Activated B cell treated with CpG ODN at 0.5 μM for 24 hours (primary cell): ENCODE measurements at regions not wholly inside any gene's neighbourhood (a gene's known extent, or its start where the extent isn't known, plus 50 kb on each side); places are given as distances from the start of the nearest gene placed in this dataset.
"Not testable (repeated sequence)": the region's sequence is repeated elsewhere in the genome, so short reads cannot be mapped to it uniquely, and the experiment has no call there.

Experiments
- ATAC-seq: fragments of 200-7000 bp; cut with Tn5 transposase; one replicate; pipeline ENCODE4 v1.10.0; 2021; ENCODE audit warnings: low read depth, mild to moderate bottlenecking, moderate library complexity
- CTCF ChIA-PET: fragments of 350-600 bp; sonication (Branson Sonifier 250); formaldehyde crosslinking; loops from one replicate; lab custom pipeline; 2021; ENCODE audit warnings: antibody characterized with exemption; lab: Charles Lee
- POLR2A ChIA-PET: fragments of 350-600 bp; sonication (Branson Sonifier 250); formaldehyde crosslinking; loops from one replicate; lab custom pipeline; 2021; ENCODE audit warnings: antibody characterized with exemption; lab: Charles Lee
- DNase-seq: peaks from one replicate; pipeline ENCODE4 v3.0.0; 2022
- H3K27ac Mint-ChIP-seq: one replicate; pipeline ENCODE4 v1.8.0; 2020; ENCODE audit warnings: mixed read lengths
- H3K27me3 Mint-ChIP-seq: one replicate; pipeline ENCODE4 v1.8.0; 2021; ENCODE audit warnings: mixed read lengths
- H3K36me3 Mint-ChIP-seq: one replicate; pipeline ENCODE4 v1.8.0; 2021; ENCODE audit warnings: low read depth, mixed read lengths
- H3K4me1 Mint-ChIP-seq: one replicate; pipeline ENCODE4 v1.8.0; 2021; ENCODE audit warnings: mixed read lengths
- H3K4me3 Mint-ChIP-seq: one replicate; pipeline ENCODE4 v1.8.0; 2020; ENCODE audit warnings: mild to moderate bottlenecking, mixed read lengths
- H3K9me3 Mint-ChIP-seq: one replicate; pipeline ENCODE4 v1.8.0; 2020; ENCODE audit warnings: mixed read lengths
- intact Hi-C: fragments of 100-400 bp; cut with micrococcal nuclease; formaldehyde crosslinking; loops from one replicate; pipeline ENCODE4 v1.15.1; 2024
- TF ChIP-seq, protein P1 (sequence below): fragments of 200-600 bp; IDR thresholded peaks from one replicate; pipeline ENCODE4 v1.8.0; 2022; ENCODE audit warnings: antibody characterized with exemption, mild to moderate bottlenecking

DNA sequence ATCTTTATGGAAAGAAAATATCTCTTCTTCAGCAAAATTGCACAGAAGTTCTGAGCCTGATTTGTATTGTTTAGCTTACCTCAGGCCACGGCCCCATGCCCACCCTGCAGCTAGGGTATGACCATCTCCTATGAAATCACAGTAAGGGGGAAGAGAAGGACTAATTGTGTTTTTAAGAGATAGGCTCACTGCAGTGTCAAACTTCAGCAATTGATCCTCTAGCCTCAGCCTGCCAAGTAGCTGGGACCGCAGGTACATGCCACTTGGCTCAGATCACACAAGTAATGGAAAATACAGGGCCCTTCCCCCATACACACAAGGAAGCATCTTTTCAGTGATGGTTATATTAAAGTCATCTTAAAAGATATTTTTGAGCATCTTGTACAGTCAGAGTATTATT, 60.0 kb downstream of the DMAC1 start:
- ChIA-PET POLR2A (no interaction called here), CTCF (no interaction called here)
- peaks cover 8% of the 10 kb centered on the region for H3K27me3 Mint-ChIP-seq
- TF ChIP-seq, protein P1, sequence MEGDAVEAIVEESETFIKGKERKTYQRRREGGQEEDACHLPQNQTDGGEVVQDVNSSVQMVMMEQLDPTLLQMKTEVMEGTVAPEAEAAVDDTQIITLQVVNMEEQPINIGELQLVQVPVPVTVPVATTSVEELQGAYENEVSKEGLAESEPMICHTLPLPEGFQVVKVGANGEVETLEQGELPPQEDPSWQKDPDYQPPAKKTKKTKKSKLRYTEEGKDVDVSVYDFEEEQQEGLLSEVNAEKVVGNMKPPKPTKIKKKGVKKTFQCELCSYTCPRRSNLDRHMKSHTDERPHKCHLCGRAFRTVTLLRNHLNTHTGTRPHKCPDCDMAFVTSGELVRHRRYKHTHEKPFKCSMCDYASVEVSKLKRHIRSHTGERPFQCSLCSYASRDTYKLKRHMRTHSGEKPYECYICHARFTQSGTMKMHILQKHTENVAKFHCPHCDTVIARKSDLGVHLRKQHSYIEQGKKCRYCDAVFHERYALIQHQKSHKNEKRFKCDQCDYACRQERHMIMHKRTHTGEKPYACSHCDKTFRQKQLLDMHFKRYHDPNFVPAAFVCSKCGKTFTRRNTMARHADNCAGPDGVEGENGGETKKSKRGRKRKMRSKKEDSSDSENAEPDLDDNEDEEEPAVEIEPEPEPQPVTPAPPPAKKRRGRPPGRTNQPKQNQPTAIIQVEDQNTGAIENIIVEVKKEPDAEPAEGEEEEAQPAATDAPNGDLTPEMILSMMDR: no peak
- intact Hi-C loops: no loop called here
- ATAC-seq (no peak), DNase-seq (no peak)
- no peak overlapping the region for H3K27ac Mint-ChIP-seq
- no peak overlapping the region for H3K4me3 Mint-ChIP-seq
- no peaks in the 10 kb centered on the region for H3K4me1 Mint-ChIP-seq
- no peaks in the 10 kb centered on the region for H3K36me3 Mint-ChIP-seq
- H3K9me3 Mint-ChIP-seq: no peaks in the 10 kb centered on the region

DNA sequence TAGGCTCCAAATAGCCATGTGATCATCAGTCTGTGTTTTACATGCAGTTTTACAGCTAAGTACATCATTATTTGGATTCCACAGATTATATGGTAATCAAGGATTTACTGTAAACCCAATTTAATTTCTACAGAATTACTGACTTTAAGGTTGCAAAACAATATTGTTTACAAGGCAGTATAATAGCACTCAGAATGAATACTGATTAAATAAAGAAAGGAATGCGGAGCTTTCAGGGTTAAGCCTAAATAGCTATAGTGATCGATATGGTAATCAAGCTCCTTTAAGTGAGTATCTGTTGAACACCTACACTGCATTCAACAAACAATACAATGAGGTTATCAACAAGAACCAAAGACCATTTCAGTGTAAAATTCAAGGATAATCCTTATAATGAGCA, 64.3 kb downstream of the DMAC1 start:
- ChIA-PET POLR2A (no interaction called here), CTCF (no interaction called here)
- no peaks in the 10 kb centered on the region for H3K9me3 Mint-ChIP-seq
- intact Hi-C loops: no loop called here
- no peak overlapping the region for H3K4me3 Mint-ChIP-seq
- no peak overlapping the region for H3K27ac Mint-ChIP-seq
- DNase-seq: no peak
- TF ChIP-seq, protein P1: no peak
- H3K27me3 Mint-ChIP-seq: peaks cover 2% of the 10 kb centered on the region
- H3K4me1 Mint-ChIP-seq: no peaks in the 10 kb centered on the region
- ATAC-seq: no peak
- no peaks in the 10 kb centered on the region for H3K36me3 Mint-ChIP-seq

DNA sequence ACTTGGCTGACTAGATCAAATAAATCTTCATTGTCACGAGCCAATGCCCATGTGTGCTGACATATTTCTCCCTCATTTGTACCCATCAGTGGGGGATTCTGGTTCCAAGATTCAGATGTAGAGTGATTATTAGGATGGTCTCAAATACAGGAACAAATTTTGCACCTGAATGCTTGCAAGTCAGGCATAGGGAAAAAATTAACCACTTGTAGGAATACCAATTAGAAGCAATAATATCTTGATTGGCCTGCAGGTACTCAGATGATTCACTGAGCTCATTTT, 69.5 kb downstream of the DMAC1 start:
- no peak overlapping the region for H3K27ac Mint-ChIP-seq
- CTCF ChIA-PET: no interaction called here
- H3K36me3 Mint-ChIP-seq: no peaks in the 10 kb centered on the region
- DNase-seq (no peak), ATAC-seq (no peak)
- no peaks in the 10 kb centered on the region for H3K9me3 Mint-ChIP-seq
- H3K4me1 Mint-ChIP-seq: no peaks in the 10 kb centered on the region
- H3K4me3 Mint-ChIP-seq: no peak overlapping the region
- peaks cover 5% of the 10 kb centered on the region for H3K27me3 Mint-ChIP-seq
- TF ChIP-seq, protein P1: no peak
- intact Hi-C loops: no loop called here
- POLR2A ChIA-PET: no interaction called here

DNA sequence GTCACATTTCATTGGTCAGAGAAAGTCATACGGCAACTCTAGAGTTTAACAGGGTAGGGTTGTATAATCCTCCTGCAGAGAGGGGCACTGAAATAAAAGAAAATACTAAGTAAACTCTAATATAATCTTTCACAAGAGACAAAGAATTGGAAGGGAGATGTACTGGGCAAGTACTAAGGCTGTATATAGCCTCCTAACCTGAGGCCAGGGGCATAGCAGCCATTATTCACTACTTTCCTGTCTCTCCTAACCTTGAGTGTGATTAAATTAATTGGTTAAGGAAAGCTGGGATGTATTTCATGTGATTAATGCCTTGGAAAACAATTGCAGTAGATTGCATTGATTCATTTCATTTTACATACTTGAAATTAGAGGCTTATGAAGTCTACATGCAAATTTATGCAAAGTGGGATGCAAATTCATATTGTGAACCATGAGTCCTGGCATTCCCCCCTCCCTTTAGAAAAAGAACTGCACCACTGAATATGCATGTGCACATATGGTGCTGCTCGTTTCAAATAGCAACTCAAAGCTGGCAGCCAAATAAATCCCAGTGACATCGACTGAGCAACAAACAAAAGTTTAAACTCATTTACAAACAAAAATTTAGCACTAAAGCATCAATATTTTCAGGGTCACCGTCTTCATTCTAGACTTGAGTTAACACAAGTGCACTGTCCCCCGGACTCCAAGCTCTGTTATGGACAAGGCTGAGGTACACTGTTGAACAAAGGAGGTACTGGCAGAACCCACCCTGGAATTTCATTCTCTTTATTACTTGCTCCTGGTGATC, 70.0 kb downstream of the DMAC1 start:
- no peak for DNase-seq
- TF ChIP-seq, protein P1: no peak
- Mint-ChIP-seq H3K36me3 (no peaks in the 10 kb centered on the region), H3K4me1 (no peaks in the 10 kb centered on the region), H3K4me3 (no peak overlapping the region), H3K27me3 (peaks cover 5% of the 10 kb centered on the region), H3K27ac (no peak overlapping the region), H3K9me3 (no peaks in the 10 kb centered on the region)
- no peak for ATAC-seq
- POLR2A ChIA-PET: no interaction called here
- CTCF ChIA-PET: no interaction called here
- intact Hi-C loops: no loop called here

DNA sequence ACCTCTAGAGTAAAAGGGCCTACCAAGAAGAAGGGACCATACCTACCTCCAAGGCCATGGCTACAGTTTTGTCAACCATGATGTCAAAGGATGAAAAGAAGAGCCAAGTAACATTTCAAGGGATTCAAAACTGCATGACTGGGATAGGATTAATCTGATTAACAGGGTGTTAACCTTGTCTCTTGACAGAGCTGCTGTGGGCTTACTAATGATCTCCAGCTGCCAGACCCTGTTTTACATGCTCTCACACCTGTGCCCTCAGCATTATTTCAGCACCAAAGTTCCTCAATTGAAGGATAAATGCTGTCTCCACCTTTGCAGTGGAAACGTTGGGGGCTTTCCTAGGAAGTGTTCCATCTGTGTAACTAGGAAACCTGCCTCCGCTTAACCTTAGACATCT, 78.3 kb downstream of the DMAC1 start:
- POLR2A ChIA-PET: no interaction called here
- ATAC-seq (no peak), DNase-seq (no peak)
- Mint-ChIP-seq H3K36me3 (no peaks in the 10 kb centered on the region), H3K27me3 (no peaks in the 10 kb centered on the region), H3K4me1 (no peaks in the 10 kb centered on the region), H3K4me3 (no peak overlapping the region), H3K9me3 (peaks cover 11% of the 10 kb centered on the region), H3K27ac (no peak overlapping the region)
- TF ChIP-seq, protein P1: no peak
- CTCF ChIA-PET: no interaction called here
- intact Hi-C loops: no loop called here

DNA sequence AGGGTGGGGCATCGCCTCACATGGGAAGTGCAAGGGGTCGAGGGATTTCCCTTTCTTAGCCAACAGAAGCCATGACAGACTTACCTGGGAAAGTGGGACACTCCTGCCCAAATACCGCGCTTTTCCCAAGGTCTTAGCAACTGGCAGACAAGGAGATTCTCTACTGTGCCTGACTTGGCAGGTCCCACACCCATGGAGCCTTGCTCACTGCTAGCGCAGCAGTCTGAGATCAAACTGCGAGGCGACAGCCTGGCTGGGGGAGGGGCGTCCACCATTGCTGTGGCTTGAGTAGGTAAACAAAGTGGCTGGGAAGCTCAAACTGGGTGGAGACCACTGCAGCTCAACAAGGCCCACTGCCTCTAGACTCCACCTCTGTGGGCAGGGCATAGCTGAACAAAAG, 86.5 kb downstream of the DMAC1 start:
- H3K27ac Mint-ChIP-seq, H3K4me3 Mint-ChIP-seq, ATAC-seq, H3K36me3 Mint-ChIP-seq, CTCF ChIA-PET, H3K4me1 Mint-ChIP-seq, H3K27me3 Mint-ChIP-seq, POLR2A ChIA-PET, H3K9me3 Mint-ChIP-seq, DNase-seq, intact Hi-C loops: not testable (repeated sequence)
